ACHN (cell line): ENCODE measurements at regions not wholly inside any gene's neighbourhood (a gene's known extent, or its start where the extent isn't known, plus 50 kb on each side); places are given as distances from the start of the nearest gene placed in this dataset.
"Not testable (repeated sequence)": the region's sequence is repeated elsewhere in the genome, so short reads cannot be mapped to it uniquely, and the experiment has no call there.

Experiments used
- DNase-seq: peaks from one replicate; pipeline ENCODE4 v3.0.0-alpha.2; 2015
- in situ Hi-C: cut with HindIII; loops from 2 replicates; pipeline ENCODE4 v1.10.0; 2017; ENCODE audit warnings: low sequenced_read_pairs, low pct_ligation_motif_present, low pct_unique_long_range_greater_than_20kb

DNA sequence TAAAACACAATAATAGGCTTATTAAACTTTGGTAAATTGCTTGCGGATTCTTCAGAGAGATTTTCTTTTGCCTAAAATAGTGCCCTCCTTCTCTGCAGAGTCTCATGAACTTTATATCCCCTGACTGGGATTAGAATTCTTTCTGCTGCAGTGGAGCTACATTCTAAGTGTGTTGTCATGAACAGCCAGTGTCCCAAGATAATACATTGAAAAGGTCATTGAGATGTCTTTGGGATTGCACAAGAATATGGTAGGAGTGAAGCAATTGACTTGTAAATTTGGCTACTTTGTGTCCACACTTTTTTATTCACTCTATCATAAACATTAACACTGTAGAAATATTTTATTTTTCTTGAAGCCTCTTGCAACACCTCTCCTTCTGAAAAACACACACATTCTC, 604.5 kb downstream of the GABRG2 start:
- no peak for DNase-seq
- in situ Hi-C loops = no loop called here

DNA sequence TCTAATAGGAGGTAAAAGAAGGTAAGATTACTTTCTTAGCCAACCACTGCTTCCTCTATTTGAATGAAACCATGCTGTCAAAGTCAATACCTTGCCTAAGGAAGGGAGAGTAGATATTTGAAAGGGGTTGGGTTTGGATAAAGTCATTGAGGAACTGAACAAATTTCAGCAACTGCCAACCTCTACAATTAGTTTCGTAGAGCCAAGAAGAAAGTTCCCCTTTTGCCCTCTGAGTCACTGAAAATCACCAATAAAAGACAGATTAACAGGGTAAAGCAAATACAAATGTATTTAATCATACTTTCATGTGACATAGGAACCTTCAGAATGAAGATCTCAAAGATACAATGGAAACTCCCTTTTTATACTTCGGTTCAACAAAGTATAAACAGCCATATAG, 615.7 kb downstream of the GABRG2 start:
- in situ Hi-C loops = no loop called here
- no peak for DNase-seq

DNA sequence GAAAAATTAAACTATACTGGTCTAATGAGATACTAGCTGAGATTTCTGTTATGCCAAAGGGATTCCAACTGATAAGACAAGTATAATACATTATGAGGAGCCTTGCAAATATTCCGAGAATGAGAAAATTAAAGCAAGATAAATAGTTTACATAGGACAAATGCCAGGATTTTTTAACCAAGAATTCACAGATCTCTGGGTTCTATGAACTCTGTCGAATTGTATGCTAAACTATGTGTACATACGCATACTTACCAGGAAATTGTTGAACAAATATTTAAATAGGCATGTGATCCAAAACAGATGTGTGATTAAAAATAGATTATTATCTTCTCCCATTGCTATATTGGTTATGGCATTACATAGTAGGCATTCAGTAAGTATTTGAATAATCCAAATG, 616.6 kb downstream of the GABRG2 start:
- in situ Hi-C loops = no loop called here

DNA sequence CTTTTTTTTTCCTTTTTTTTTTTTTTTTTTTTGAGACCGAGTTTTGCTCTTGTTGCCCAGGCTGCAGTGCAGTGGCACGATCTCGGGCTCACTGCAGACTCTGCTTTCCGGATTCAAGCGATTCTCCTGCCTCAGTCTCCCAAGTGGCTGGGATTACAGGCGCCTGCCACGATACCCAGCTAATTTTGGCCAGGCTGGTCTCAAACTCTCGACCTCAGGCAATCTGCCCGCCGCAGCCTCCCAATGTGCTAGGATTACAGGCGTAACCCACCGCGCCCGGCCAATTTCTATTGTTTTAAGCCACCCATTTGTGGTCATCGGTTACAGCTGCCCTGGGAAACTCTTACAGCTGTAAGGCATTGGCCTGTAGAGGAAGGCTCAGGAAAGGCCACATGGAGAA, 617.7 kb downstream of the GABRG2 start:
- in situ Hi-C loops = no loop called here
- DNase-seq = no peak

More for the DNA sequence above, 616.6 kb downstream of the GABRG2 start:
- no peak for DNase-seq

DNA sequence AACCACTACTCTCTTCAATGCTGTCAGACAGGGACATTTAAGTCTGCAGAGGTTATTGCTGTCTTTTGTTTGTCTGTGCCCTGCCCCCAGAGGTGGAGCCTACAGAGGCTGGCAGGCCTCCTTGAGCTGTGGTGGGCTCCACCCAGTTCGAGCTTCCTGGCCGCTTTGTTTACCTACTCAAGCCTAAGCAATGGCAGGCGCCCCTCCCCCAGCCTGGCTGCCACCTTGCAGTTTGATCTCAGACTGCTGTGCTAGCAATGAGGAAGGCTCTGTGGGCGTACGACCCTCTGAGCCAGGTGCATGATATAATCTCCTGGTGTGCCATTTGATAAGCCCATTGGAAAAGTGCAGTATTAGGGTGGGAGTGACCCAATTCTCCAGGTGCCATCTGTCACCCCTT, 628.7 kb downstream of the GABRG2 start:
- in situ Hi-C loops, DNase-seq: not testable (repeated sequence)

DNA sequence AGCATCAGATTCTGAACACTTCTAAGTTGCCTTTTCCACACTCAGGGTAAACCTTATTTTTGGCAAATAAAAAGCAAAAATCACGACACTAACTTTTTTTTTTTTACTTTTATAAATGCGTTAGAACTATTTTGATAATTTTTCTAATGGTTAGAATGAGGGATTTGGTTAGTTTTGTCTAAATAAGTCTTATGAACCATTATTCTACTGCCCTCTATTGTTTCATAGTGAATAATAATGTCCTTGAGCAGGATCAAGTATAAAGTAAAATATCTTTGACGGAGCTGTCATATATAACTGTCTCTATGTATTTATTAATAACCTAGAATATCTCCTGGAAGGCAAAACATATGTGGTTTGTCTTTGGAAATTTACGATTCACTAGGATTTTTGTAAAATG, 631.8 kb downstream of the GABRG2 start:
- DNase-seq = no peak
- in situ Hi-C loops = no loop called here

DNA sequence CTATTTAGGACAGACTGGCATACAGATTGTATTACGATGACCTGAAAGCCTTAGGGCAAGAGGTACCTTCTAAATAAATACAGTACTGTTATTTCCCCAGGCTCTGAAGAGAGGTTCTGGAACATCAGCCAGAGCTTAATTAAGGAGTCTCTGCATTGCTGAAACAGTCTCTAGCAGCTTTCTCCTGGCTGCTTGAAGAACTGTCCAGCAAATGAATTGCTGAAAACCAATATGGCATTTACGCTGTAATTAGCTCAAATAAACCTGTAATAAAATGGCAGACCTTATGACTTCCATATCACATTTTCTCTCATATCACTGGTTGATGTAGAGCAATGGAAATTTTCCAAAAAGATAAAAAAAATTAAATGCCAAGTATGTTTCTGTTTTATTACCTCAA, 636.3 kb downstream of the GABRG2 start:
- in situ Hi-C loops = no loop called here

DNA sequence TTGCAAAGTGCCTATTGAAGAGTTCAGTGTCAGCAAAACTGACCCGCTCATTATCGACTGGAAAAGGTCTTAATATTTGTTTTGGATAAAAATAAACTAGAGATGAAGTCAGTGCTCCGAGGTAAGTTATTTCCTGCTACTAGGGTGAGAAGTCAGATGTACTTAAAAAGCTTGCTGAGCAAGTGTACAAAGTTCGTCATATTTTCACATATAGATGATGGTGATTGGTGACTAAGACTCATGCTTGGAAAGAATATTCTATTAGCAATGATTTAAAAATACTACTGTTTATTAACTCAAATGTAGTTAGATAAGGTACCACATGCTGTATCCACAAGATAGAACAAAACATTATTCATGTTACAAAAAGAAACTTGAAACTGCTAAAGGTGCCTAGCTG, 643.7 kb downstream of the GABRG2 start:
- in situ Hi-C loops = no loop called here
- DNase-seq = no peak

More for the DNA sequence above, 636.3 kb downstream of the GABRG2 start:
- DNase-seq = no peak

DNA sequence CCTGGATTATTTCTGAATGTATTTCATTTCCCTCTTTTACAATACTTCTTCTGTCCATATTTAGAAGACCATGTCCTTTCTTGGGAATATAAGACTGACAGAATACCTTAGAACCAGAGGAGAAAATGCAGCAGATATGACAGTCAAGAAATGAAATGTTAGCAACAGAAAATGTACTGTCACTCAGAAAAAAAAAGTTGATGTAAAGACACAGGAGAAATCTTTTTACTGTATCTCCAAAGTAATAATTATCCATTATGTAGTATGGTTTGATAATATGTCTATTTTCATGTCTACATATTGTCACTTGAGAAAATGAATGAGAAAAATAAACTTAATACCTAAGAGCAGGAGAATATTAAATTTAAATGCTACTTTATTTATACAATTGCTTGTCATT, 652.1 kb downstream of the GABRG2 start:
- in situ Hi-C loops = no loop called here
- no peak for DNase-seq

DNA sequence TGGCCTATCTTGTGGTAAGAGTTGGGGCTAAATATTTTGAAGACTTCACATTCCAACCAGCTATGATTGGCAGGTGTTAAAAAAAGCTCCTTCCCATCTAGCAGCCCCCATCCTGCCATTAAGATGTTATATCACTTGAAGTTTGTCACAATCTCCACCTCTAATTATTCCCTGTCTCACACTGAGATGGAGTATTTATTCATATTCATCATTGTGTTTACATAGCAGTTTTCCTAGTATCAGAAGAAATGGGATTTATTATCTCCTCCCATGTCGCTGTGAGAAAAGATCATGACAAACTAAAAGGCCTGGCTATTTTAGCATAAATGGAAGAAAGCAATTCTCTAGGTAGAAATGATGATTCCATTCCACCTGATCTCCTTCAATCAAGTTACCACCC, 653.6 kb downstream of the GABRG2 start:
- in situ Hi-C loops = no loop called here
- DNase-seq = no peak

DNA sequence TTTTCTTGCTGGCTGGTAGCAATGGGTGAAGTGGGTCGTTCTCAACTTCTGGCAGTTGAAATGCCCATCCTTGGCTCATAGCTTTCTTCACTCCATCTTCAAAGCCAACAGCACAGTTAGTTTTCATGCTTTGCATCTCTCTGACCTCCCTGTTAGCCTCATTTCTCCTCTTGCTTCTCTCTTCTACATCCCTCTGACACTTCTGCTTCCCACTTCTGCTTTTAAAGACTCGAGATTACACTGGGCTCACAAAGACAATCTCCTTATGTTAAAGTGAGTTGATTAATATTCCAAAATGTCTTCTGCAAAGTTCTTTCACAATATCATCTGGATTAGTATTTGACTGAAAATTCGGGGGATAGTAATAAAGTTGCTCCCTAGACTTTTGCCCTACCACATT, 684.8 kb upstream of the CCNG1 start:
- in situ Hi-C loops = no loop called here
- DNase-seq = no peak

DNA sequence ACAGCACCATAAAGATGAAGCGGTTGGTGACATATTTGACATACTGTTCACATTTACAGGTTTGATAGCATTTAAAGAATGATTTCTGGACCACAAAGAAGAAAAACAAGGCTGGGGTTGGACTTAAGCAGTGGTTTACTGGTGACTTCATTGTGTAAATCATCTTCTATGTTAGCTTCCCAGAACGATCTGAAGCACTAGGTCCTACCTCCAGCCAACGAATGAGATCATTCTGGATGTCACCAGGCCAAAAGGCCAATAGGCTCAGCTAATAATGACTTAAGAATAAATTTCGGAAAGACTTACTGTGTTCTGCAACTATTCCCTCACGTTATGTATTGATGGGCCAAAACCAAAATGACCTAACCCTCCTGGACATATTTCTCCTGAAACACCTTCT, 675.3 kb upstream of the CCNG1 start:
- in situ Hi-C loops = no loop called here
- DNase-seq = no peak

DNA sequence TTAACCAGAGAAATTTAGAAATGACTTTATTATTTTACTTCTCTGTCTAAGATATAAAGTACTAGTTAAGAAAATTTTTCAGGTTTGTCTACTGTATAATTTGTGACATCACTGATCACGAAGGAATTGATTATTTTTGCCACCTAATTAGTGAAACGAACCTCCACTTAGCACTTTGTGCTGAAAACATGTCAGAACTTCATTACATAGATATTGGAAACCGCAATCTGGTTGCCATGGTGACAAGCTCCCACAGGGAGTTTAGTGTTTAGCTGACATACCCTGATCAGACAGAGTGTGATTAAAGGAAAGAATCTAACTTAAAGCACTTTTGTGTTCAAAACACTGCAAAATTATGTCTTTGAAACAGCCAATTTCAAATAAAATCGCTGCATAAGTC, 668.4 kb upstream of the CCNG1 start:
- in situ Hi-C loops = no loop called here
- DNase-seq = no peak

DNA sequence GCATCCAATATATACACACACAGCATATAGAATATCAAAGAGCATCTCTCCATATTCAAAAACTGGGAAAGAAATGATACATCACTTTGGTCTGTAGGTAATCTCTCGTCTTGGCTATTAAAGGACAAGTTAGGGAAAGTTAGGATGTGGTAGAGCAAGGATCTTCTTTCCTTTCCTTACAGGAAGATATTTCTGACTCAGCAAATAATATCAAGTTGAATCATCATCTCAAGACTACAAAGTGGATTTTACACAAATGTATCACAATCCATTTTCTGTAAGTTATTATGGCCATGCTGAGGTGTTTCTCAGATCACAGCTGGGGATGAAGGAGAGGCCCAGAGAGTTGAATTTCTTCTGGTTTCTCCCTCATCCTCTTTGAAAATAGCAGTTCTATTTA, 651.7 kb upstream of the CCNG1 start:
- in situ Hi-C loops = no loop called here
- DNase-seq = no peak

DNA sequence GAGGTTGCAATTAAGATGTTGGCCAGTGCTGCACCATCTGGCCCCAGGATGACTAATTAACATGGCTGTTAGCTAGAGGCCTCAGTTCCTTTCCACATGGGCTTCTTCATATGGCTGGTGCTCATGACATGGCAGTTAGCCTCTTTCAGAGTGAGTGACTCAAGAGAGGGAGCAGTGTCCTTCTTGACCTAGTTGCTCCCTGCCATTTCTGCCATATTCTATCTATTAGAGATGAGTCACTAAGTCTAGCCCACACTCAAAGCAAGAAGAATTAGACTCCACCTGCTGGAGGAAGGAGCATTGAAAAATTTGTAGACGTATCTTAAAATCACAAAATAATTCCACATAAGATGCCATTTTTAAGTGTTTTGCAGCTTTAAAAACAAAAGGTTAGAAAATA, 651.2 kb upstream of the CCNG1 start:
- in situ Hi-C loops = no loop called here
- DNase-seq = no peak

DNA sequence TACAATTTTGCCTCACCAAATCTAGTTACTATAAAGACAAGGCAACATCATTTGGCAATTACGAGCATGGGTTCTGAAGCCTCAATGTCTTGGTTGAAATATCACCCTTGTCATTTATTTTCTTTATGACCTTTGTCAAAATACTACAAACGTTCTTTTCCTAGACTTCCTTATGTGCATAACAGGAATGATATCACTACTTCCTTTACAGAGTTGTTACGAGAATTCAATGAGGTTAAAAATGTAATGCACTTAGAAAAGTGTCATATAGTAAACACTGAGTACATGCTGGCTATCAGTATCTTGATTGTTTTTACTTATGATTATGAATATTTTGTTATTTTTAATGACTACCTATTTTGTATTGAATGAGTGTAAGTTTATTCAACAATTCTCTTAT, 640.9 kb upstream of the CCNG1 start:
- in situ Hi-C loops = no loop called here
- DNase-seq = no peak

DNA sequence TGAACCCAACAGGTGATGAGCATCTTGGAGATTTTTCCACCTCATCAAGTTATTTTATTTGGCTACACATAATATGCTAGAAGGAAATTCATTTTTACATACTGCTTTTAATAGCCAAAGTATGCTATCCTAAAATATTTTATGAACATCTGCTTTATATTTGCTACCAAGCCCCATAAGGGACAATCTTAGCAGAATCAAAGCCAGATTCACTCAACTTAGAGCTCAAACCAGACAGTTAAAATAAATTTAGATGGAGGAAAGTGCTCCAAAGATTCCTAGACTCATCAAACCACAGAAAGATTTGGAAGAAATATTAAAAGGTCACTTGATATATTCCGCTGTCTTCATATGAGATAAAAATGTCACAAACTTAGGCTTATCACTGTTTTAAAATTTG, 637.1 kb upstream of the CCNG1 start:
- in situ Hi-C loops = no loop called here
- DNase-seq = no peak

DNA sequence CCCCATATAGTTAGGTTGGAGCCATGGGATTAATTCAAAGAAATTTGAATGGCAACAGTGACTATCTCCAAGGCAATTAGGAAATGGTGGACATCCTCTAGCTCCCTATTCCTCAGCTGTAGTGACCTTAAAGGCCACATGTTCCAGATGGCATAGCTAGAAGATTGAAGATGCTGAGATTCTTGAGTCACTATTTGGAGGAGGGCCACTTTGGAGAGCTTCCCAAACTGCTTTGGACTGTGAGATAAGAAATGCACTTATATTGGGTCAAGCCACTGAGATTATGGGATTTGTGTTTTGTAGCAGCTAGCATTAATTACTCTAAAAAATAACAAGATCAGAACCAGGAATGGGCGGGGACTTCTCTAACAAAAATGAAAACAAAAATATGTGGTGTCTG, 636.2 kb upstream of the CCNG1 start:
- no peak for DNase-seq
- in situ Hi-C loops = no loop called here

DNA sequence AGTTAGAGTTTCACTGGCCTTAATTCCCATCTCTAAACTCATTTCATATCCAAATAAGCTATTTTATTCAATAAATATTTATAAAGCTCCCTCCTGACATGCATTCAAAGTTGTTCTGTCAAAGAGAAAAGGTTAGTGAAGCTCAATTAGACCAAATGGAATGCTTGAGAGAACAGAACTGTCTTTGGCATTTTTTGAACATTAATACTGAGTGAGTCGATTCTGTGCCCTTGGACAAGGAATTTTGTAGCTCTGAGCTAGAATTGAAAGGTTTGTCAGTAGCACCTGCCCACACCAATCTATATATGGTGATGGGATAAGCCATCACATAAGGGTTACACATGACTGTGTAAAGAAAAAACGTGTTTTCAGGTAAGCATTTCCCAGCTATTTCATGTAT, 631.2 kb upstream of the CCNG1 start:
- no peak for DNase-seq
- in situ Hi-C loops = no loop called here

DNA sequence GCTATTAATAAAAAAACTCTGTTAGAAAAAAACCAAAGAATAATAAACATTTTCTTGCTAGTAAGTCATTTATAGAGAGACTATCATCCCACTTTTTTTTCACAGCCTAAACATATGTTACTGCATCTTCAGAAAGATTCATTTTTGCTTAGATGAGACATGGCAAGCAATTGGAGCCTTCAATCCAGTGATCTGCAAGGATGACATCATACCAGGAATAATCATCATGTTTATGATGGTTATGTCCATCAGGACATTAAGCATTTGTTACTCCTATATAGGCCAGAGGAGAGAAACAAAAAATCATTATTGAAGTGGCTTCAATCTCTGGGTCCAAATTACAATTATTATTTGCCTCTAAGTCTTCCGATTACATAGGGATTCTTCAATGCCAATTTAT, 626.3 kb upstream of the CCNG1 start:
- no peak for DNase-seq
- in situ Hi-C loops = no loop called here

DNA sequence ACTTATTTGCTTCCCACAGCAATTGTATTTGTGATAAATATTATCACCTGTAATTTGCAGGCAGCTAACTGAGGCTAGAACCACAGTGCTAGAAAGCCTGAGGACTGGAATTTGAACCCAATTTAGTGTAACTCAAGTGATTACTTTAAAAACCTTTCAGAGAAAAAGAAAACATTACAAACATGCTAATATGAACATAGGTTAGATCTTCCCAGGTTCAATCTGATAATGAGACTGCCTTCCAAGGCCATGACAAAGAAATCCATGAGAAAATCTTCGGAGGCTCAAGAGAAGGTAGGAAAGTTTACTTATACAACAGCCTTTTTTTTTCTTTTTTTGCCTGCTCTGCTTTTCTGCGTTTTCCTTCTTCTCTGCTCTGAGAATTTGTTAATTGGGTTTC, 620.6 kb upstream of the CCNG1 start:
- in situ Hi-C loops = no loop called here
- DNase-seq = no peak

DNA sequence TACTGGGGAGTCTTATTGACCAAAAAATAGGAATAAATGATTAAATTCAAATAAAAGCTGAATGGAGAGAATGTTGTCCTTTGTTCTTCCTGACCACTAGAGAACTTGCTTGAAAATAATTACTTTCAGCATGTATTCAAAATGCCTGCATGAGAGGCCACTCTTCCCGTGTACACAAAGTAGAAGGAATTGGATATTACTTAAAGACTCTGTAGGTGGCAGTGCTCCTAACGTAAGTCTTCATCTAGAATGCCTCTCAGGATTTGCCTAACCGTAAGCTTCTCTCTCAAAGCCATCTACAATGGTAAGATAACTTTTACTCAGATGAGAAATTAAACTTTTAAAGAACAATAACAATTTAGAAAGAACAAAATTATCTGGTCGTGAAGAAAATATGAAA, 620.0 kb upstream of the CCNG1 start:
- no peak for DNase-seq
- in situ Hi-C loops = no loop called here
